HL-60 (cell line): ENCODE measurements at regions not wholly inside any gene's neighbourhood (a gene's known extent, or its start where the extent isn't known, plus 50 kb on each side); places are given as distances from the start of the nearest gene placed in this dataset.

Experiments
- CTCF ChIP-seq: IDR thresholded peaks from one replicate; pipeline ENCODE4 v1.5.1; 2011; ENCODE audit warnings: low read length, control low read depth, inconsistent platforms; ENCODE audit not compliant: insufficient read depth
- GABPA ChIP-seq: IDR thresholded peaks from 2 replicates; pipeline ENCODE4 v1.6.1; 2012; ENCODE audit warnings: low read depth
- POLR2AphosphoS5 ChIP-seq: IDR thresholded peaks from 2 replicates; pipeline ENCODE4 v1.6.1; 2012; ENCODE audit warnings: low read depth
- REST ChIP-seq: IDR thresholded peaks from 2 replicates; pipeline ENCODE4 v1.6.1; 2012; ENCODE audit warnings: low read depth; ENCODE audit not compliant: insufficient replicate concordance

GRCh38 chr13:44801990-44802389, 187.3 kb downstream of the NUFIP1 start:
- TF ChIP-seq CTCF (no peak), POLR2AphosphoS5 (no peak), GABPA (no peak), REST (no peak)
